COLO829 (cell line): ENCODE measurements at regions not wholly inside any gene's neighbourhood (a gene's known extent, or its start where the extent isn't known, plus 50 kb on each side); places are given as distances from the start of the nearest gene placed in this dataset.
"Not testable (repeated sequence)": the region's sequence is repeated elsewhere in the genome, so short reads cannot be mapped to it uniquely, and the experiment has no call there.

Experiments used
- DNase-seq: peaks from one replicate; pipeline ENCODE4 v3.0.0; 2012; ENCODE audit warnings: low spot score

GRCh38 chr3:31184261-31185061, 290.0 kb upstream of the GADL1 start:
- DNase-seq = no peak

- DNase-seq = no peak
Measured at GRCh38 chr3:31185062-31185357, 290.5 kb upstream of the GADL1 start.

GRCh38 chr3:31186041-31186440, 291.6 kb upstream of the GADL1 start:
- no peak for DNase-seq

GRCh38 chr3:31187380-31187779, 292.9 kb upstream of the GADL1 start:
- no peak for DNase-seq

- no peak for DNase-seq
Measured at GRCh38 chr3:31188112-31188511, 293.7 kb upstream of the GADL1 start.

GRCh38 chr3:31189330-31189729, 294.9 kb upstream of the GADL1 start:
- DNase-seq = no peak

GRCh38 chr3:31189971-31190370, 295.5 kb upstream of the GADL1 start:
- no peak for DNase-seq

- DNase-seq = no peak
Measured at GRCh38 chr3:31191354-31191753, 296.9 kb upstream of the GADL1 start.

- DNase-seq = no peak
Measured at GRCh38 chr3:31193429-31193828, 299.0 kb upstream of the GADL1 start.

GRCh38 chr3:31193871-31194270, 299.4 kb upstream of the GADL1 start:
- no peak for DNase-seq

GRCh38 chr3:31196261-31196660, 301.8 kb upstream of the GADL1 start:
- DNase-seq = no peak

- peak; percentile 13 for DNase-seq
Measured at GRCh38 chr3:31196881-31197364, 302.5 kb upstream of the GADL1 start.

- DNase-seq = no peak
Measured at GRCh38 chr3:31197941-31198340, 303.5 kb upstream of the GADL1 start.

GRCh38 chr3:31198890-31199289, 304.4 kb upstream of the GADL1 start:
- DNase-seq = no peak

- no peak for DNase-seq
Measured at GRCh38 chr3:31203960-31204795, 309.7 kb upstream of the GADL1 start.

GRCh38 chr3:31204796-31205056, 310.3 kb upstream of the GADL1 start:
- not testable (repeated sequence) for DNase-seq

- DNase-seq = no peak
Measured at GRCh38 chr3:31210068-31210645, 315.7 kb upstream of the GADL1 start.

GRCh38 chr3:31213869-31214486, 318.7 kb upstream of the STT3B start:
- no peak for DNase-seq

- DNase-seq = no peak
Measured at GRCh38 chr3:31218082-31218481, 314.6 kb upstream of the STT3B start.

- peak; percentile 62 for DNase-seq
Measured at GRCh38 chr3:31219131-31219843, 313.4 kb upstream of the STT3B start.

- no peak for DNase-seq
Measured at GRCh38 chr3:31220431-31220830, 312.3 kb upstream of the STT3B start.

GRCh38 chr3:31223278-31223677, 309.4 kb upstream of the STT3B start:
- no peak for DNase-seq
